ENCODE measurements at regions not wholly inside any gene's neighbourhood (a gene's known extent, or its start where the extent isn't known, plus 50 kb on each side); places are given as distances from the start of the nearest gene placed in this dataset.

DNA sequence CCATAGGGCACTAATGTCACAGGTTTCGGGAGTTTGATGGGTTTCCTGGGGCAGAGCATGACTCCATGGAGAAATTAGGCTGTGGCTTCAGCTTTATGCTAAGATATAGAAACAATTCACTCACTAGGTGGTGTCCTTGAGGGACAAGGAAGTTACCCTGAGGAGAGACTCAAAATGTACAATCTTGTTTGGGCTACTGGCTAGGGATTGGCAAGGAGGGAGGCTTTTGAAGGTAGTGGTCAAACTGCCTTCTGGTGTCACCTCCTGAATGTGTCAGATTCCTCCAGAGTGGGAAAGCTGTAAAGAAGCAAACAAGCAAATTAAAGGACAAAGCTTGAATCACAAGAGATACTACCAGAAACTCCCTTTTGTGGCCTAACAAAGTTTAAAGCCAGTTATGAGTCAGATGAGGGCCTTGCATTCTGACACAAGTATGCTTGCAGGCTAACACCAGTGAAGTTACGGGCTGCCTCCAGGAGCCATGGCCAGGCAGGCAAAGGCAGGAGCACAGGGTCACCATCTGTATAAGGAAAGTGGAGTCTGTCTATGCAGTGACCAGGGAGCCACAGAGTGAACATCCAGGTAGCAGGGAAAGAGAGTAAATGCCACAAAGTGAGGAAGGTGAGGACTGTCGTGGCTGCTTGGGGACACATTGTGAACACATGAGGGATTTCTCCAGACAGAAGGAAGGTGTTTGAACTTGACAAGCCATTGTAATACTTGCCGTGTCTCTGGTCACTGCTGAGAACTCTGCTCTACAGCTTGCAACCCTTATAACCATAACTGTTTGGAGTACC, 107.7 kb upstream of the DTNBP1 start (continued):
- TF ChIP-seq, protein P1, sequence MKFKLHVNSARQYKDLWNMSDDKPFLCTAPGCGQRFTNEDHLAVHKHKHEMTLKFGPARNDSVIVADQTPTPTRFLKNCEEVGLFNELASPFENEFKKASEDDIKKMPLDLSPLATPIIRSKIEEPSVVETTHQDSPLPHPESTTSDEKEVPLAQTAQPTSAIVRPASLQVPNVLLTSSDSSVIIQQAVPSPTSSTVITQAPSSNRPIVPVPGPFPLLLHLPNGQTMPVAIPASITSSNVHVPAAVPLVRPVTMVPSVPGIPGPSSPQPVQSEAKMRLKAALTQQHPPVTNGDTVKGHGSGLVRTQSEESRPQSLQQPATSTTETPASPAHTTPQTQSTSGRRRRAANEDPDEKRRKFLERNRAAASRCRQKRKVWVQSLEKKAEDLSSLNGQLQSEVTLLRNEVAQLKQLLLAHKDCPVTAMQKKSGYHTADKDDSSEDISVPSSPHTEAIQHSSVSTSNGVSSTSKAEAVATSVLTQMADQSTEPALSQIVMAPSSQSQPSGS (IDR thresholded peaks at IDR 0.05; ENCODE audit: low read length), result peak; percentile 51; the same call in 1 of the 2 replicates
- TF ChIP-seq POLR2A (IDR thresholded peaks at IDR 0.05; ENCODE audit: low read depth, low read length) (no peak), SP1 (IDR thresholded peaks at IDR 0.05; ENCODE audit: low read depth, low read length) (peak; percentile 35), SUPT20H (IDR thresholded peaks at IDR 0.05; ENCODE audit: borderline replicate concordance, control insufficient read depth, low read depth, low read length) (no peak), MYB (IDR thresholded peaks at IDR 0.05; ENCODE audit: borderline replicate concordance, low read depth, low read length) (no peak), STAT1 (conservative IDR thresholded peaks at IDR 0.05) (no peak), KDM1A (IDR thresholded peaks at IDR 0.05; ENCODE audit: borderline replicate concordance) (no peak), NFXL1 (IDR thresholded peaks at IDR 0.05; ENCODE audit: borderline replicate concordance) (no peak), EZH2 (IDR thresholded peaks at IDR 0.05; ENCODE audit: borderline replicate concordance, control insufficient read depth, low read depth, low read length) (no peak), MTA3 (IDR thresholded peaks at IDR 0.05; ENCODE audit: borderline replicate concordance, low read length) (0 out of 2 replicates have a peak, but pooled peaks have one; percentile 71), NR2F1 (conservative IDR thresholded peaks at IDR 0.05) (peak; percentile 47; the same call in 1 of the 2 replicates), SMAD5 (IDR thresholded peaks at IDR 0.05; ENCODE audit: low read depth) (no peak), NBN (IDR thresholded peaks at IDR 0.05) (peak; percentile 59; the same call in 1 of the 2 replicates), NFIC (IDR thresholded peaks at IDR 0.05; ENCODE audit: low read depth, low read length) (no peak; the same call in 1 of the 2 replicates), PML (IDR thresholded peaks at IDR 0.05; ENCODE audit: low read length) (no peak), IRF4 (IDR thresholded peaks at IDR 0.05; ENCODE audit: low read depth, low read length) (peak; percentile 83), LARP7 (IDR thresholded peaks at IDR 0.05) (peak; percentile 39; the same call in 1 of the 2 replicates), SMAD1 (IDR thresholded peaks at IDR 0.05; ENCODE audit: low read depth, partially characterized antibody) (no peak), TBL1XR1 (IDR thresholded peaks at IDR 0.05; ENCODE audit: low read depth, low read length) (no peak), BMI1 (IDR thresholded peaks at IDR 0.05; ENCODE audit: borderline replicate concordance) (no peak), CREB1 (IDR thresholded peaks at IDR 0.05; ENCODE audit: low read depth) (peak; percentile 36; the same call in 1 of the 2 replicates), GABPA (IDR thresholded peaks at IDR 0.05; ENCODE audit: low read depth) (no peak)
- TF ChIP-seq, protein P2, sequence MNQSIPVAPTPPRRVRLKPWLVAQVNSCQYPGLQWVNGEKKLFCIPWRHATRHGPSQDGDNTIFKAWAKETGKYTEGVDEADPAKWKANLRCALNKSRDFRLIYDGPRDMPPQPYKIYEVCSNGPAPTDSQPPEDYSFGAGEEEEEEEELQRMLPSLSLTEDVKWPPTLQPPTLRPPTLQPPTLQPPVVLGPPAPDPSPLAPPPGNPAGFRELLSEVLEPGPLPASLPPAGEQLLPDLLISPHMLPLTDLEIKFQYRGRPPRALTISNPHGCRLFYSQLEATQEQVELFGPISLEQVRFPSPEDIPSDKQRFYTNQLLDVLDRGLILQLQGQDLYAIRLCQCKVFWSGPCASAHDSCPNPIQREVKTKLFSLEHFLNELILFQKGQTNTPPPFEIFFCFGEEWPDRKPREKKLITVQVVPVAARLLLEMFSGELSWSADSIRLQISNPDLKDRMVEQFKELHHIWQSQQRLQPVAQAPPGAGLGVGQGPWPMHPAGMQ (IDR thresholded peaks at IDR 0.05; ENCODE audit: borderline replicate concordance), result no peak
- TF ChIP-seq, protein P3, sequence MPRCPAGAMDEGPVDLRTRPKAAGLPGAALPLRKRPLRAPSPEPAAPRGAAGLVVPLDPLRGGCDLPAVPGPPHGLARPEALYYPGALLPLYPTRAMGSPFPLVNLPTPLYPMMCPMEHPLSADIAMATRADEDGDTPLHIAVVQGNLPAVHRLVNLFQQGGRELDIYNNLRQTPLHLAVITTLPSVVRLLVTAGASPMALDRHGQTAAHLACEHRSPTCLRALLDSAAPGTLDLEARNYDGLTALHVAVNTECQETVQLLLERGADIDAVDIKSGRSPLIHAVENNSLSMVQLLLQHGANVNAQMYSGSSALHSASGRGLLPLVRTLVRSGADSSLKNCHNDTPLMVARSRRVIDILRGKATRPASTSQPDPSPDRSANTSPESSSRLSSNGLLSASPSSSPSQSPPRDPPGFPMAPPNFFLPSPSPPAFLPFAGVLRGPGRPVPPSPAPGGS (IDR thresholded peaks at IDR 0.05; ENCODE audit: borderline replicate concordance, insufficient read depth, low read depth, low read length, poor library complexity, severe bottlenecking), result no peak
- TF ChIP-seq, protein P4, sequence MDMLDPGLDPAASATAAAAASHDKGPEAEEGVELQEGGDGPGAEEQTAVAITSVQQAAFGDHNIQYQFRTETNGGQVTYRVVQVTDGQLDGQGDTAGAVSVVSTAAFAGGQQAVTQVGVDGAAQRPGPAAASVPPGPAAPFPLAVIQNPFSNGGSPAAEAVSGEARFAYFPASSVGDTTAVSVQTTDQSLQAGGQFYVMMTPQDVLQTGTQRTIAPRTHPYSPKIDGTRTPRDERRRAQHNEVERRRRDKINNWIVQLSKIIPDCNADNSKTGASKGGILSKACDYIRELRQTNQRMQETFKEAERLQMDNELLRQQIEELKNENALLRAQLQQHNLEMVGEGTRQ (IDR thresholded peaks at IDR 0.05; ENCODE audit: borderline replicate concordance, low read depth, low read length), result no peak

Measured in GM12878 (cell line).